Left lung (tissue), 4 donors: ENCODE measurements at regions not wholly inside any gene's neighbourhood (a gene's known extent, or its start where the extent isn't known, plus 50 kb on each side); places are given as distances from the start of the nearest gene placed in this dataset.

Experiments
- ATAC-seq: fragments of 200-7000 bp; cut with Tn5 transposase; one replicate; pipeline ENCODE4 v1.9.1; 2020; ENCODE audit warnings: moderate library complexity
- DNase-seq, 4 donors: peaks; one replicate each; pipeline ENCODE4 v3.0.0-alpha.2; 2013 to 2020
- H3K27ac ChIP-seq, 2 donors: fragments of 200-600 bp; sonication (generic) in 1 of 2; one replicate each; pipeline versions ENCODE4 v1.5.0 to v1.8.0; 2020 to 2021
- H3K27me3 ChIP-seq, 2 donors: fragments of 200-600 bp; sonication (generic) in 1 of 2; one replicate each; pipeline versions ENCODE4 v1.5.0 to v1.8.0; 2020 to 2021
- H3K36me3 ChIP-seq, 2 donors: fragments of 200-600 bp; sonication (generic) in 1 of 2; one replicate each; pipeline versions ENCODE4 v1.5.0 to v1.8.0; 2020 to 2021
- H3K4me1 ChIP-seq, 2 donors: fragments of 200-600 bp; one replicate each; pipeline ENCODE4 v1.8.0; 2021
- H3K4me3 ChIP-seq, 2 donors: fragments of 200-600 bp; sonication (generic) in 1 of 2; one replicate each; pipeline versions ENCODE4 v1.5.0 to v1.8.0; 2020 to 2021; ENCODE audit warnings: mild to moderate bottlenecking in 1 of 2
- H3K9me3 ChIP-seq, 2 donors: fragments of 200-600 bp; sonication (generic) in 1 of 2; one replicate each; pipeline versions ENCODE4 v1.5.0 to v1.8.0; 2020 to 2021
- intact Hi-C, 2 donors: fragments of 100-400 bp; cut with DNase I; formaldehyde crosslinking; loops; one replicate each; pipeline versions ENCODE4 v1.11.2 to v1.14.2; 2022
- TF ChIP-seq, protein P1 (sequence below), 2 donors: fragments of 200-600 bp; sonication (generic) in 1 of 2; IDR thresholded peaks; one replicate each; pipeline versions ENCODE4 v1.5.0 to v1.8.0; 2021; ENCODE audit warnings: antibody characterized with exemption in 2 of 2
- donor health status: DM: no; HTN: yes; CAD: no.
- donor health status: DM: no; HTN: no; CAD: no.

GRCh38 chr4:126071346-126072333 lies 756.9 kb downstream of the FAT4 start:
- DNase-seq (peak in 3 of 4 donors; percentile 35 to 68 (median 56)), ATAC-seq (peak; percentile 93)
- H3K36me3 ChIP-seq, result no peaks in the 10 kb centered on the region
- H3K4me1 ChIP-seq, result no peaks in the 10 kb centered on the region
- no peak overlapping the region for H3K4me3 ChIP-seq
- intact Hi-C loops, result no loop called here
- TF ChIP-seq, protein P1, sequence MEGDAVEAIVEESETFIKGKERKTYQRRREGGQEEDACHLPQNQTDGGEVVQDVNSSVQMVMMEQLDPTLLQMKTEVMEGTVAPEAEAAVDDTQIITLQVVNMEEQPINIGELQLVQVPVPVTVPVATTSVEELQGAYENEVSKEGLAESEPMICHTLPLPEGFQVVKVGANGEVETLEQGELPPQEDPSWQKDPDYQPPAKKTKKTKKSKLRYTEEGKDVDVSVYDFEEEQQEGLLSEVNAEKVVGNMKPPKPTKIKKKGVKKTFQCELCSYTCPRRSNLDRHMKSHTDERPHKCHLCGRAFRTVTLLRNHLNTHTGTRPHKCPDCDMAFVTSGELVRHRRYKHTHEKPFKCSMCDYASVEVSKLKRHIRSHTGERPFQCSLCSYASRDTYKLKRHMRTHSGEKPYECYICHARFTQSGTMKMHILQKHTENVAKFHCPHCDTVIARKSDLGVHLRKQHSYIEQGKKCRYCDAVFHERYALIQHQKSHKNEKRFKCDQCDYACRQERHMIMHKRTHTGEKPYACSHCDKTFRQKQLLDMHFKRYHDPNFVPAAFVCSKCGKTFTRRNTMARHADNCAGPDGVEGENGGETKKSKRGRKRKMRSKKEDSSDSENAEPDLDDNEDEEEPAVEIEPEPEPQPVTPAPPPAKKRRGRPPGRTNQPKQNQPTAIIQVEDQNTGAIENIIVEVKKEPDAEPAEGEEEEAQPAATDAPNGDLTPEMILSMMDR (IDR thresholded peaks at IDR 0.05), result no peak
- H3K27me3 ChIP-seq, result no peaks in the 10 kb centered on the region
- H3K27ac ChIP-seq, result peak overlapping the region in 1 of 2 donors; percentile 35
- H3K9me3 ChIP-seq, result no peaks in the 10 kb centered on the region

DNA sequence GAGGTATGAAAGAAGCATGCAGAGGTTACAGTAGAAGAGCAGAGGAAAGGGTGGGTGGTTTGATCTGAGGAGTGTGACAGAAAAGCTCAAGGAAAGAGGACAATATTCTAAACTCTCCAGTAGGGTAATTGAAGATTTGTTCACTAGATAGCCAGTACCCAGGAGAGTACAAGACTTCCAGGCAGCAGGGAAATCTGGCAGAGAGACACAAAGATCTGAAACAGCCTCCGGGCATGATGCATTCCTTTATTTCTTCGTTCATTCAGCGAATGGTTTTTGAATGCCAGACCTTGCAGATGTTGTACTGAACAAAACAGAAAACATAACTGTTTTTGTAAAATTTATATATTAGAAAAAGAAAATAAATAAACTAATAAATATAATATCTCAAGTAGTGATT lies 766.6 kb downstream of the FAT4 start:
- H3K27ac ChIP-seq, result no peak overlapping the region
- H3K4me1 ChIP-seq, result no peaks in the 10 kb centered on the region
- no peak for ATAC-seq
- H3K4me3 ChIP-seq, result no peak overlapping the region
- no peaks in the 10 kb centered on the region for H3K36me3 ChIP-seq
- intact Hi-C loops, result no loop called here
- DNase-seq, result no peak
- TF ChIP-seq, protein P1 (IDR thresholded peaks at IDR 0.05), result no peak
- no peaks in the 10 kb centered on the region for H3K27me3 ChIP-seq
- H3K9me3 ChIP-seq, result peaks cover 0 to 1% of the 10 kb centered on the region in 2 donors

GRCh38 chr4:126086041-126086440 lies 771.3 kb downstream of the FAT4 start:
- no peak overlapping the region for H3K4me3 ChIP-seq
- H3K27ac ChIP-seq, result no peak overlapping the region
- intact Hi-C loops, result no loop called here
- H3K9me3 ChIP-seq, result peaks cover 0 to 1% of the 10 kb centered on the region in 2 donors
- H3K27me3 ChIP-seq, result no peaks in the 10 kb centered on the region
- no peaks in the 10 kb centered on the region for H3K4me1 ChIP-seq
- ATAC-seq (no peak), DNase-seq (no peak)
- TF ChIP-seq, protein P1 (IDR thresholded peaks at IDR 0.05), result no peak
- H3K36me3 ChIP-seq, result no peaks in the 10 kb centered on the region

DNA sequence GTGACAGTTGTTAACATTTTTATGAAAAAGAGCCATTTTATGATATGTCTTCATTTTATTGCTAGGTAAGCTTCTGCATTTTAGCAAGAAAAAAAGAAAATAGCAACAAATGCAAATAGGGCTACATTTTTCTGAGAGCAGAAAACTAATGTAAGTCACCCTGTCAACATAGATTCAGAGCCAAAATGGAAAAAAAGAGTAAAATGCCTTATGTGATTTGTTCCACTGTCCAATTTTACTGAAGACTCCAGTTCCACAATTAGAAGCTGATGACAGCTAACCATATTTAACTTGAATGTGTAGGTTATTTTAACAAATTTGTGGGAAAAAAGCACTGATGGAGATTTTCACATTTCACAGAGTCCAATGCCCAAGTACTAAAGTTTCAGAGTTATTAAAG lies 772.3 kb downstream of the FAT4 start:
- intact Hi-C loops, result no loop called here
- Histone ChIP-seq H3K27ac (no peak overlapping the region), H3K27me3 (no peaks in the 10 kb centered on the region), H3K4me1 (no peaks in the 10 kb centered on the region), H3K36me3 (no peaks in the 10 kb centered on the region), H3K4me3 (no peak overlapping the region), H3K9me3 (peaks cover 0 to 1% of the 10 kb centered on the region in 2 donors)
- ATAC-seq (no peak), DNase-seq (no peak)
- TF ChIP-seq, protein P1 (IDR thresholded peaks at IDR 0.05), result no peak

DNA sequence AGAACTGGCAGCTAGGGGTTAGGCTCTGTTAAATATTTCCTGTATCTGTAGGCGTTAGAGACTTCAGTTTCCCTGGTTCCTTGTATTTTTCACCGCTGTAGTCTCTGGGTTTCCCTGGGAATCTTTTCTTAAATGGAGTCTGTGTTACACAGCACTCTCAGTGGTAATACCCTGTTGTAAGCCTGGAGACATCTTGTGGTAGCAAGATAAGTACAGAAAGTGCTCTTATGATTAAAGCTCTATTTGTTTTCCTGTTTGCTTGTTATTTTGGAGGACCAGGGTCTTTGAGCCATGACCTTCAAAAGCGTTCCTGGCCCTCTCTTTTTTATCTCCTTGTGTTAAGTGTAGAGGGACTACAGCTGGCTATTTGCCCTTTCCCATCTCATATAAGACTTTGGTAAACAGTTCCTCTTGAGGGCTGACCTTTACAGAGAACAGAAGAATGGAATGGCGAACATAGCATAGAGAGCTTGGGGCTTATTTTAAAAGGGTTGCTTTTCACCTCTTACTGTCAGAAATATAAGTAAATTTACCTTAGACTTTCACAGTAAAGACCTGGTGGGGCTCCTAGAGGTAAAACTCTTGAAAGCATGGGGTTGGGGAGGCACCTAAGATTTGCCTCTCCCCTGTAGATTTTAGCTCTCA lies 782.5 kb downstream of the FAT4 start:
- Histone ChIP-seq H3K4me3 (no peak overlapping the region), H3K36me3 (no peaks in the 10 kb centered on the region), H3K27ac (no peak overlapping the region), H3K9me3 (no peaks in the 10 kb centered on the region), H3K4me1 (no peaks in the 10 kb centered on the region), H3K27me3 (no peaks in the 10 kb centered on the region)
- DNase-seq, result peak in 1 of 4 donors; percentile 13
- intact Hi-C loops, result no loop called here
- TF ChIP-seq, protein P1 (IDR thresholded peaks at IDR 0.05), result no peak
- ATAC-seq, result peak; percentile 87
